Esophagus muscularis mucosa (tissue), 4 donors: ENCODE measurements at regions not wholly inside any gene's neighbourhood (a gene's known extent, or its start where the extent isn't known, plus 50 kb on each side); places are given as distances from the start of the nearest gene placed in this dataset.

ENCODE experiments used
- CTCF ChIP-seq, 3 experiments: fragments of 200-600 bp in 2 of 3; fragments of 450-650 bp in 1 of 3; sonication (generic) in 2 of 3; IDR thresholded peaks; one replicate each; pipeline ENCODE4 v1.5.1; 2017 to 2019; ENCODE audit warnings: antibody characterized with exemption in 3 of 3, mild to moderate bottlenecking in 2 of 3, moderate library complexity in 1 of 3
- EP300 ChIP-seq: sonication (generic); formaldehyde crosslinking; IDR thresholded peaks from one replicate; pipeline ENCODE4 v1.6.1; 2017; ENCODE audit warnings: antibody characterized with exemption
- POLR2A ChIP-seq: fragments of 450-650 bp; IDR thresholded peaks from one replicate; pipeline ENCODE4 v1.6.1; 2017; ENCODE audit warnings: antibody characterized with exemption, moderate library complexity, mild to moderate bottlenecking, low read depth
- POLR2AphosphoS5 ChIP-seq, 2 donors: sonication (generic); formaldehyde crosslinking; IDR thresholded peaks; one replicate each; pipeline ENCODE4 v1.6.1; 2017; ENCODE audit warnings: antibody characterized with exemption in 2 of 2

GRCh38 chr7:21066221-21066620 is 279.5 kb upstream of the SP8 start:
- TF ChIP-seq CTCF (IDR thresholded peaks at IDR 0.05) (no peak), POLR2A (no peak), POLR2AphosphoS5 (IDR thresholded peaks at IDR 0.05) (no peak), EP300 (no peak)
